Activated gamma-delta T cell treated with Interleukin-2 at 50 U/mL for 16 hours (primary cell): ENCODE measurements at regions not wholly inside any gene's neighbourhood (a gene's known extent, or its start where the extent isn't known, plus 50 kb on each side); places are given as distances from the start of the nearest gene placed in this dataset.
"Not testable (repeated sequence)": the region's sequence is repeated elsewhere in the genome, so short reads cannot be mapped to it uniquely, and the experiment has no call there.

Experiments
- DNase-seq: peaks from one replicate; pipeline ENCODE4 v3.0.0-alpha.2; 2020

GRCh38 chr14:85023866-85024265, 506.1 kb upstream of the FLRT2 start:
- not testable (repeated sequence) for DNase-seq

DNA sequence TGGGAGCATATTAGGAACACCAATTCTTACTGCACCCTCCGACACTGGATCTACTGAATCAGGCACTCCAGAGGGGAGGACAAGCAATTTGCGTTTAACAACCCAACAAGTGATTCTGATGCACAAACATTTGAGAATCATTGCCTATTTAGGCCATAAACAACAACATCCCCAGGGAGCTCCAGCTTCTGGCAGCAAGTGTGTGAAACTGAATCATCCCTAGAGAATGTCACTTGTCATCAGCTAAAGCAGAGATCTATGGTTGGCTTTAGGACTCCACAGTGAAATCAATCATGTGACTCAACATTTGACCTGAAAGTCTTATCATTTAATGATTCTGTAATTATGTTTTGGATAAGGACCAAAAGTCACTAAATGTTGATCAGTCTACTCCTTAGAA, 505.0 kb upstream of the FLRT2 start:
- no peak for DNase-seq

DNA sequence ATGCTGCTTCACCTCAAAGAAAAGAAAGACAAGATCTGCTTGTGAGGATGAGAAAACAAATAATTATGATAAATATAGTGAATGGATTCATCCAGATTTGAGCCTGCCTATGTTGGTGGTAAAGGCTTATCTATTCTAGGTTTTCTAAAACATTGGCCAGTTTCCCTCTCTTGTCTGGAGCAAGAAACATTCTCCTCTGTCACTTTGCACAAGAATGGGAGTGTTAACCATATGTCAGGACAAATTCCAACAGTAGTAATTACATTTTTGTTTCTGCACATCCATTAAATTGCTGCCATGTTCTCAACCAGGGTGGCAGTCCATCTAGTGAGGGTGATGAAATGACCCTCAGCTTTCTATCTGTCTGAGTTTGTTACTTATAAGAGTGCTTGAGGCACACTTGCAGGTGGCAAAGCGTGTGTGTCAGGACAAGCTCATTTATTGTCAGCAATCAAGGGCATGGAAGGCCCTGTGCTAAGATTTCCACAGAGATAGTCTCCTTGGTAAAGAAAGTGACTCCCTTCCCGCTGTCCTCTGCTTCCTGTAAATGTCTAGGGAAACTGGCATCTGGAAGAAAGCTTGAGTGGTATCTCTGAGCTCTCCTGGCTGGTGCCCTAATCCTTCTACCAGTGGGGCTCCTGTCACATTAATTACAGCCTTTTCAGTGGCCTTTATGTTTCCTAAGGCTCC, 502.1 kb upstream of the FLRT2 start:
- DNase-seq: no peak

DNA sequence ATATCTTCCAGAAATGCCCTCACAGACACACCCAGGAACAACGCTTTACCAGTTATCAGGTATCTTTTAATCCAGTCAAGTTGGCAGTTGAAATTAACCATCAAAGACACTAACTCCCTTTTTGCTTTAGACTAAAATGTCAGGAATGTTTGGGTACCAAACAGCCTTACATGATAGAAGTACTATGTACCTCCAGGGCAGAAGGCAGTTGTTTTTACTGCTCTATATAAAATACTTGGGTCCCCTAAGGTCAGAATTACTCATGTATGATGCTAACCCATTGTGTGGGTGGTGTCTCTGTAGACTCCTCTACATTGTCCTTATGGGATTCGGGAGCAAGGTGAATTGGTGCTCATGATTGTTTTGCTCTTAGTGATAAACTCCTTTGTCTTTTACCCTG, 492.5 kb upstream of the FLRT2 start:
- DNase-seq: no peak

DNA sequence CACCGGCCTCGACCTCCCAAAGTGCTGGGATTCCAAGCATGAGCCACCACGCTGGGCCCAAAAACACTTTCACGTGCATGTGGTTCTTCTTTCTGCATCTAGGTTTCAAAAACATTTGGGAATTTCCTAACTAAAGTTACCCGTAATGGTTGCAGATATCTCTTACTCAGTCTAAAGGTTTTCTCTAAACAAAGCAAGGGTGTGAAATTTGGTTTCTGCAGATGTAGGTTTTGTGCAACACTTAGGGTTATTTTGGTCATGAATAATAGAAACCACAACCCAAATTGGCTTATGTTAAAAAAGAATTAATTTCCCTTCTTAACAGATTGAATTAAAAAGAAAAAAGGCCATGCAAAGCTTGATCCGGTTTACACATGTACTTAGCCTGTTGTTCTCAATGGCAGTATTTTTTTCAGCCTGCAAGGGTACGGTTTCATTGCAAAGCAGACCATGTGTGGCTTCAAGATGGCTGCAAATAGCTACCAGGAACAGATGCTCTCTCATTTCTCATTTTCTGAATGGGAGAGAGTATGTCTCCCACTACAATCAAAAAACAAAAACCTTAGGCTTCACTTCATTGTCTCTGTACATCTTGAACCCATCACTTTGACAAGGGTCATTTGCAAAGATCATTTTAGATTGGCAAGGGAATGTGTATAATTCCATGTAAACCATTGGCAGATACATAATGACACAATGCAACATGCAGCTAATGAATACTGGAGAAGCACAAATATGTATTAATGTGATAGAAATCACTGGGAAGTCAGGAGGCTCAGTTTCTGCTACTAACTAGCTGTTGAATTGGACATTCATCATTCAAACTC, 491.2 kb upstream of the FLRT2 start:
- no peak for DNase-seq

GRCh38 chr14:85039353-85039626, 490.7 kb upstream of the FLRT2 start:
- no peak for DNase-seq

DNA sequence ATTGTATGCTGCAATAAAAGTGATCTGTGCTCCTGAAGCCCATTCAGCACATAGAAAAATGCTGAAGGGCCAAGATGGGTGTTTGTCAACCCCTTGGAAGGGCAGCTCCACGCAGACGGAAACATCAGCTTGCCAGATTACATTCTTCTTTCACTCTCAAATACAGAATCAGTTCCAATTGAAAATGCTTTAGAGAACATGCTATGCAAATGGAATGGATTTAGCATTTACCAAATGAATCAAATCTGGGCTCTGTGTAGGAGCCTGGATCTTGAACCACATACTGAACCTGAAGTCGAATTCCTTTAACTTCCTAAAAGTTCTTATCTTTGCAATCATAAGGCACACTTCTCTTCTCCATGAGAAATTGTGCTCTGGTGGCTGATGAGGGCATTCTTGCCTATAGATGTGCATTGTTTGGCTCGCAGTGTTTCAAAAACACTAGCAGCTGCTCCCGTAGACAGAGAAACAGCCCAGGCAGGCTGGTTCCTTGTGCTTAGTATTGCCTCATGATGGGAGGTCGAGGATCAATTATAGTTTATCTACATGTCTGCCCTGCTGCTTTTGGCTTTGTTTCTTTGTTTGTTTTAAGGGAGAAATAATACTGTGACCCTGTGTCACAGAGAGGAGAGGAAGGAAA, 489.8 kb upstream of the FLRT2 start:
- DNase-seq: no peak

- no peak for DNase-seq
These were observed 488.3 kb upstream of the FLRT2 start for GRCh38 chr14:85041618-85042017.

GRCh38 chr14:85042301-85042700, 487.6 kb upstream of the FLRT2 start:
- DNase-seq: no peak

GRCh38 chr14:85050180-85050579, 479.8 kb upstream of the FLRT2 start:
- DNase-seq: no peak

DNA sequence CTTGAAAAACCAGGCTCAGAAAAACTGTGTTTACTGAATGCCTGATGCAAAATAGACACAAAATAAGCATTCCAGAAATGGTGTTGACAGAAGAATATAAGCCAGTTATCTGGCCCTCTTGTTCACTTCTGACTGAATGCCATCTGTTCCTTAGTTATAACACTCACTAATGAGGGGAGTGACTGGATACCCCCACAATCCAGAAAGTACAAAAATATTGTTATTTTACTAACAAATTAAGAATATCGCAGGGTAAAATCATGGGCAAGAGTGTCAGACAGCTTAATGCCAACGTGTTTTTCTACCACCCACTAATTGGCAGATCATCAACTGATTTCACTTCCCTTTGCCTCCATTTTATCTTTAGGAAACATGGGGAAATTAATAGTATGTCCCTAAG, 477.3 kb upstream of the FLRT2 start:
- no peak for DNase-seq

GRCh38 chr14:85054178-85054577, 475.8 kb upstream of the FLRT2 start:
- DNase-seq: no peak

DNA sequence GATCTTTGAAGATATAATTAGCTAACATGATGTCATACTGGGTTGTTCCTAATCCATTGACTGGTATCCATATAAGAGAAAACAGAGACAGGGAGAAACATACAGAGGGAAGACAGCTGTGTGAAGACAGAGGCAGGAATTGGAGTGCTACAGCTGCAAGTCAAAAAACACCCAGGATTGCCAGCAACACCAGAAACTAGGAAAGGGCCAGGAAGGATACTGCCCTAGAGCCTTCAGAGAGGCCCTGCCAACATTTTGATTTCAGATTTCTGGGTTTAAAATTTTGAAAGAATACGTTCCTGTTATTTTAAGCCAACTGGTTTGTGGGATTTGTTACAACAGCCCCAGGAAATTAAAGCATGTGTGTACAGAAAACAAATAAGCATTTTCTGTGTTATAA, 473.7 kb upstream of the FLRT2 start:
- no peak for DNase-seq

GRCh38 chr14:85057221-85057620, 472.7 kb upstream of the FLRT2 start:
- DNase-seq: no peak

- no peak for DNase-seq
These were observed 471.8 kb upstream of the FLRT2 start for GRCh38 chr14:85058150-85058549.

- DNase-seq: no peak
These were observed 469.8 kb upstream of the FLRT2 start for GRCh38 chr14:85060121-85060520.

DNA sequence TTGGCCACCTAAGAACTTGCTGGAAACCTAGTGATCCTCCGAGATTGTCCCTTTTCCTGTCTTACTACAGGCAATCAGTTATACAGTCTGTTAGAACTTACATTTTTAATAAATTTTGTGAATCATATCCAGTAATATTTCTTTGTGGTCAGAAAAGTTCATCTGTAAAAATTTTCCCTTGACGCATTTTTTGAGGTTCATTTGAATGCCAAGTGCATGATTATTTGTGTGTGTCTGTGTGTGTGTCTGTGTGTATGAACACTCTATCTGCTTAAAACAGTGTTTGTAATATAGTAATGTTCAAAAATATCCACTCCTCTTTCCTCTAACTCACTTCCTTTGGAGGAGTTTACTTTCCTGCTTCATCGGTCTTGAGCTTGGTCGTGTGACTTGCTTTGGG, 468.7 kb upstream of the FLRT2 start:
- no peak for DNase-seq

GRCh38 chr14:85063747-85064146, 466.2 kb upstream of the FLRT2 start:
- no peak for DNase-seq

- DNase-seq: no peak
These were observed 458.5 kb upstream of the FLRT2 start for GRCh38 chr14:85071447-85071846.

GRCh38 chr14:85074955-85075354, 455.0 kb upstream of the FLRT2 start:
- DNase-seq: no peak

DNA sequence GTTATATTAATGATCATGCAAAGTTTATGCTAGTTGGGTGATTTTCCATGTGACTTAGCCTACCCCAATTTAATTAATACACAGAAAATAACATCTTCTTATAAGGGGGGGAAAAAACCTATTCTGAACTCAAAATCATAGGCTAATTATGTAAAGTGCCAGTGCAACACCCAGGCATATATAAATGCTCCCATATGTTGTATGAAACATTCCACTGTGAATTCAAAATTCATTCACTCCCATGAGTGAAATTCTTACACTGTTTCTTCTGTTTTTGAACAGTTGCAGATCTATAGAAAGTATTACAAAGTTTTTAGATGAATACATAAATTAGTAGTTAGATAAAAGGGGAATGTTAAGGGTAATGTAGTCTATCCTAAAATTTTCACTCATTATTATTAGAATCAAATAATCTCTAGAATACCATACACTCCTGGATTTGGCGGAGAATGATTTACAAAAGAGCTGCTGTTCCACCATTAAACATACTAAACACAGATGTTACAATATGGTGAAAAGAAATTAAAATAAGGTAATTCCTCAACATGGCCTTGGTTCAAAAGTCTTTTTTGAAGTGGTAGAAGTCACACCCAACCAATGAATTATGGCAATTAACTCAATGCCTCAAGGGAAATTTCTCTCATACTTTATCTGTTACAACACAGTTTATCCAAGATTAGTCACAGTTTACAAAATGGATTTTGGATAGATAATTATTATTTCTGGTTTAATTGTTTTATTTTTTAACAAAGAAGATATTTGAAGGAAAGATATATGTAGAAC, 454.1 kb upstream of the FLRT2 start:
- DNase-seq: no peak

DNA sequence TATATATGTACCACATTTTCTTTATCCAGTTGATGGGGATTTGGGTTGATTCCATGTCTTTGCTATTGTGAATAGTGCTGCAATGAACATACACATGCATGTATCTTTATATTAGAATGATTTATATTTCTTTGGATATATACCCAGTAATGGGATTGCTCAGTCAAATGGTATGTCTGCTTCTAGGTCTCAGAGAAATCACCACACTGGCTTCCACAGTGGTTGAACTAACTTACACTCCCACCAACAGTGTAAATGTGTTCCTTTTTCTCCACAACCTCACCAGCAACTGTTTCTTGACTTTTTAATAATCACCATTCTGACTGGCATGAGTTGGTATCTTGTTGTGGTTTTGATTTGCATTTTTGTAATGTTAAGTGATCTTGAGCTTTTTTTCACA, 452.2 kb upstream of the FLRT2 start:
- DNase-seq: not testable (repeated sequence)
